Heart right ventricle (tissue), 16 donors: ENCODE measurements at regions not wholly inside any gene's neighbourhood (a gene's known extent, or its start where the extent isn't known, plus 50 kb on each side); places are given as distances from the start of the nearest gene placed in this dataset.
A peak's percentile ranks its signal among the peaks of the same experiment; 100 is the strongest.

Experiments used
- ATAC-seq, 8 donors: fragments of 200-7000 bp; cut with Tn5 transposase; one replicate each; pipeline ENCODE4 v1.9.1; 2020; ENCODE audit warnings: mild to moderate bottlenecking in 8 of 8, moderate library complexity in 8 of 8, moderate number of reproducible peaks in 1 of 8
- DNase-seq, 2 donors: peaks; one replicate each; pipeline ENCODE4 v3.0.0-alpha.2; 2020
- H3K27ac ChIP-seq, 10 donors: fragments of 200-600 bp; sonication (generic) in 2 of 10; one replicate each; pipeline versions ENCODE4 v1.5.0 to v1.8.0; 2020 to 2022; ENCODE audit warnings: mild to moderate bottlenecking in 3 of 10
- H3K27me3 ChIP-seq, 7 donors: fragments of 200-600 bp; one replicate each; pipeline ENCODE4 v1.8.0; 2021 to 2022; ENCODE audit warnings: mild to moderate bottlenecking in 2 of 7
- H3K36me3 ChIP-seq, 9 donors: fragments of 200-600 bp; sonication (generic) in 1 of 9; one replicate each; pipeline versions ENCODE4 v1.5.0 to v1.8.0; 2020 to 2022; ENCODE audit warnings: mild to moderate bottlenecking in 2 of 9
- H3K4me1 ChIP-seq, 9 donors: fragments of 200-600 bp; sonication (generic) in 1 of 9; one replicate each; pipeline versions ENCODE4 v1.5.0 to v1.8.0; 2020 to 2022; ENCODE audit warnings: mild to moderate bottlenecking in 4 of 9
- H3K4me3 ChIP-seq, 10 donors: fragments of 200-600 bp; sonication (generic) in 2 of 10; one replicate each; pipeline versions ENCODE4 v1.5.0 to v1.8.0; 2020 to 2022; ENCODE audit warnings: mild to moderate bottlenecking in 7 of 10, moderate library complexity in 2 of 10
- H3K9me3 ChIP-seq, 11 donors: fragments of 200-600 bp in 10 of 11; sonication (generic) in 2 of 11; one replicate each; pipeline versions ENCODE4 v1.5.0 to v1.8.0; 2013 to 2022; ENCODE audit warnings: mild to moderate bottlenecking in 2 of 11, control low read depth in 1 of 11, moderate library complexity in 1 of 11
- CTCF ChIP-seq, 9 donors: fragments of 200-600 bp; sonication (generic) in 2 of 9; IDR thresholded peaks; one replicate each; pipeline versions ENCODE4 v1.5.0 to v1.8.0; 2021 to 2022; ENCODE audit warnings: antibody characterized with exemption in 9 of 9, mild to moderate bottlenecking in 5 of 9, moderate library complexity in 1 of 9
- WGBS, 2 donors: extraction: QIAGEN DNeasy Blood & Tissue Kit; methylation state at CpG; one replicate each; pipeline ENCODE4 v1.1.7; 2013; ENCODE audit warnings: inconsistent platforms in 1 of 2; 5-methylcytosine and 5-hydroxymethylcytosine counted together
- intact Hi-C, 10 donors: fragments of 100-400 bp; cut with DNase I; formaldehyde crosslinking; loops; one replicate each; pipeline versions ENCODE4 v1.11.1 to v1.14.2; 2022
- donor health status: Arrhythmogenic right ventricular cardiomyopathy.
- donor health status: ischemic (EF 13 %, LVEDD 7.1; RV severe dilation, severe dysfunction).
- donor health status: healthy with polysubstance abuse.
- donor health status: DM: no; HTN: yes; CAD: no.
- donor health status: DM: no; HTN: no; CAD: no.
- donor health status: ischemic (EF 25% LVEDD 6.9; RV normal size, moderate dysfunction).
- donor health status: ischemic (EF 25% LVEDD 5.7; RV mildly dilated, moderate dysfunction).
- donor health status: healthy.
- donor health status: DM: yes; HTN: yes; CAD: no.
- donor health status: Ischemic cardiomyopathy.
- donor health status: ischemic (EF 35%, LVEDD 5.7; RV mildly dilated, moderate dysfunction).
- donor health status: nonischemic (EF 11% LVEDD 7.7; RV severe dilation, severe dysfunction).
- donor health status: DM: yes; HTN: yes; CAD: no.
- donor health status: PGD.
- donor health status: ischemic (EF 29% LVEDD 5.4; RV normal size, mild dysfunction).
- donor health status: nonischemic (EF 23%, LVEDD 6.1; RV moderate dilation, normal function).

- H3K4me1 ChIP-seq, result no peaks in the 10 kb centered on the region
- H3K27ac ChIP-seq, result no peak overlapping the region
- DNase-seq (no peak), ATAC-seq (peak in 1 of 8 donors; percentile 63)
- intact Hi-C loops, result no loop called here
- H3K27me3 ChIP-seq, result peaks cover 0 to 21% (median 8%) of the 10 kb centered on the region in 7 donors
- no peaks in the 10 kb centered on the region for H3K36me3 ChIP-seq
- WGBS, 2 donors, result 56 to 68% methylated on average over 3 of the region's 3 CpGs
- no peak overlapping the region for H3K4me3 ChIP-seq
- no peak for TF ChIP-seq CTCF (IDR thresholded peaks at IDR 0.05)
- peaks cover 0 to 18% (median 10%) of the 10 kb centered on the region in 11 donors for H3K9me3 ChIP-seq
Measured at GRCh38 chr10:113415246-113415645, 137.6 kb upstream of the HABP2 start.

DNA sequence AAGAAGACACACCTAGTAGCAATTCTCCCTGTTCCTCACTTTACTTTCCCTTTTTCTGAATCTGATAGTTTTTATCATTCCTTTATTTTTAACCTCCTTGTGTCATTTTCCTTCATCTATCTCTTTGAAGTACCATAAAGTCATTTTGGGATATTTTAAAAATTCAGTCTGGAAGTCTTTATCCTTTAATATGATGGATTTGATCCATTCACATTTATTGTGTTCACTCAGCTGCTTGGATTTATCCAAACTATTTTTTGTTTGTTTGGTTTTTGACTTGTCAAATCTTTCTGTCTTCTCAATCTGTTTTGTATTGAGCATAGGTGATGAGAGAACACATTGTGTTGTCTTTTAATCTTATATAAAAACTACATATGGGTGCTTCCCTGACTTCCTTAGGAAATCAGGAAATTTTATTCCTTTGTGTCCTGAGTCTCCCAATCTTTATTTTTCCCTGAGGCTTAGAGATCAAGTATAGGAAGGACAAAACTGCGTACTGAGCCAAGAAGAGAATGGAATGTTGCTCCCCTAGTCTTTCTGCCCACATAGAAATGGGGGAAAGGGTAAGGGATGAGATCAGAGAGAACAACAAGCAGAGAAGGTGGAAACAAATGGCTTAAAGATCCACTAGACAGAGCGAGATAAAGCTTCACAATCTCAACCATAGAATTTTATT lies 132.7 kb upstream of the HABP2 start:
- WGBS, 2 donors, result 63 to 87% methylated on average over 2 of the region's 2 CpGs
- no peak for DNase-seq
- intact Hi-C loops, result no loop called here
- Histone ChIP-seq H3K36me3 (no peaks in the 10 kb centered on the region), H3K4me3 (no peak overlapping the region), H3K4me1 (peaks cover 0 to 10% (median 3%) of the 10 kb centered on the region in 9 donors), H3K27me3 (peaks cover 0 to 12% (median 6%) of the 10 kb centered on the region in 7 donors), H3K27ac (no peak overlapping the region), H3K9me3 (peaks cover 0 to 24% (median 14%) of the 10 kb centered on the region in 11 donors)
- ATAC-seq, result no peak
- TF ChIP-seq CTCF (IDR thresholded peaks at IDR 0.05), result no peak

DNA sequence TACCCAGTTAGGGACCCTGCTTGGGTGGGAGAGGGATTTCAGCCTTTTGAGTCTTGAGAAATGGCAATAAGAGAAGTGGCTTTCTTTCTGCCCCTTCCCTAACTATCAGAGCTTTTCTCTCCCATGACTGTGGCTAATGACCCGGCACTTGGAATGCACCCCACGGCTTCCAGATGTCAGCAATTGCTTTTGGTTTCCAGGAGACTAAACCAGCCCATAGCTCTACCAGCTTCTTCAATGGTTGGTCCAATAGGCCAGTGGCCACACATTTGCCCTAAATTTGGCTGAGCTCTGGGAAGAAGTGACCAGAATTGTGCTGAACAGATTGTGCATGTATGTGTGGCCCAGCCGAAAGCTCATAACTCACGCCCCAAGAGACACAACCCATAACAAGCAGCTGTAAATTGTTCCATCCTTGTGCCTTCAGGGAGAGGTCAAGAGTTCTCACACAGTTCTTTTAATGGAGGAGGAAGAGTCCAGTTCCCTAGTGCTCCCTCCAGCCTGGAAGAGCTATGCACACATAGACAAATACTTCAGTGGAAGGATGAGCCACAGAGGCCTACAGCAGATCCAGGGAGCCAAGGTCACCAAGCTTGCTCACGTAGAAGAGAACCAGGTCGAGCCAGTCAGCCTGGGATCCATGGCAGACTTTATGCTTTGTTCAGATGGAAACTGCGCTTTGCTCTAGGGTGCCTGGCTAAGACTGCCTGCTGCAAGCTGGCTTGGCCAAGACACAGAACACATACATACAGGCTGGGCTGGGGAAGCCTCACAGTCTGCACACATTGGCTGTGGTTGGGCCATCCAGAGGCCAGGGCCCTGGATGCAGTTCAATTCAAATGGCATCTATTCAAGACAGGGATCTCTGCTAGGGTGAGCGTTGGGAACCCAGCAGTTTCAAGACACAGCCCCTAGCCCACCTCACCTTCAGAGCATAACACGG lies 131.8 kb upstream of the HABP2 start:
- Histone ChIP-seq H3K9me3 (peaks cover 0 to 24% (median 14%) of the 10 kb centered on the region in 11 donors), H3K36me3 (no peaks in the 10 kb centered on the region), H3K4me1 (peaks cover 0 to 17% (median 10%) of the 10 kb centered on the region in 9 donors), H3K27ac (no peak overlapping the region), H3K27me3 (peaks cover 0 to 10% (median 0%) of the 10 kb centered on the region in 7 donors), H3K4me3 (no peak overlapping the region)
- ATAC-seq, result no peak
- TF ChIP-seq CTCF (IDR thresholded peaks at IDR 0.05), result no peak
- intact Hi-C loops, result no loop called here
- DNase-seq, result no peak
- 87 to 89% methylated on average over 9 of the region's 9 CpGs for whole genome bisulfite sequencing, 2 donors

DNA sequence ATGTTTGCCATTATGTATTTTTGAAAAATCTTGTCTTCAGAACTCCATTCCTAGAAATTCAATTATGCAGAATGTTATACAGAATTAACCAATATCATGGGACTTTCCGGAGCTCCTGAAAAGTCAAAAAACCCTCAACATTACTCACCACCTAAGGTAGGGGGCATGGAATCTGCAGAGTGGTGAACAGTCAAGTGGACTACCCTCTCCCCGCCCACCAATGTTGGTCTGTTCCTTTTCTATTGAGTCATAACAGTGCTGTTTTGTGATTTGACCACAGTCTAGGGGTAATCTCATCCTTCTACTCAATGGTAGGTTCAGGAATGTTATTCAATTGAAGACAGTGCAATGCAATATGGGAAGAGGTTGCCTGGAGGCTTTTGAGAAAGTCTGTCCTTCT lies 130.5 kb upstream of the HABP2 start:
- DNase-seq, result no peak
- ATAC-seq, result no peak
- intact Hi-C loops, result no loop called here
- no peak overlapping the region for H3K4me3 ChIP-seq
- no peak for TF ChIP-seq CTCF (IDR thresholded peaks at IDR 0.05)
- 93 to 95% methylated on average over 2 of the region's 2 CpGs for WGBS, 2 donors
- peaks cover 0 to 10% (median 0%) of the 10 kb centered on the region in 7 donors for H3K27me3 ChIP-seq
- no peaks in the 10 kb centered on the region for H3K36me3 ChIP-seq
- peaks cover 0 to 17% (median 10%) of the 10 kb centered on the region in 9 donors for H3K4me1 ChIP-seq
- peaks cover 0 to 24% (median 14%) of the 10 kb centered on the region in 11 donors for H3K9me3 ChIP-seq
- no peak overlapping the region for H3K27ac ChIP-seq
